ENCODE measurements at regions not wholly inside any gene's neighbourhood (a gene's known extent, or its start where the extent isn't known, plus 50 kb on each side); places are given as distances from the start of the nearest gene placed in this dataset.

- TF ChIP-seq POLR2A (IDR thresholded peaks at IDR 0.05; ENCODE audit: low read depth, low read length), result no peak
- no peak for TF ChIP-seq NFYB (IDR thresholded peaks at IDR 0.05; ENCODE audit: insufficient read depth, low read depth, low read length)
- no peak for TF ChIP-seq RAD21 (IDR thresholded peaks at IDR 0.05; ENCODE audit: insufficient read depth, low read depth, low read length)
- no peak for TF ChIP-seq TARDBP (IDR thresholded peaks at IDR 0.05; ENCODE audit: borderline replicate concordance)
- no peak for TF ChIP-seq CHD2 (IDR thresholded peaks at IDR 0.05; ENCODE audit: borderline replicate concordance, low read depth, low read length)
- TF ChIP-seq CTCF (IDR thresholded peaks at IDR 0.05 in 2 of 3, conservative IDR thresholded peaks at IDR 0.05 in 1 of 3; ENCODE audit: control insufficient read depth in 2 of 3, extremely low read depth in 1 of 3, insufficient read depth in 1 of 3, low read depth in 3 of 3, low read length in 3 of 3), result no peak
- TF ChIP-seq ESRRA (IDR thresholded peaks at IDR 0.05; ENCODE audit: low read length), result no peak
These were observed 206.4 kb upstream of the CDKN2B start for GRCh38 chr9:22215521-22215920.
